Body of pancreas (tissue), 4 donors: ENCODE measurements at regions not wholly inside any gene's neighbourhood (a gene's known extent, or its start where the extent isn't known, plus 50 kb on each side); places are given as distances from the start of the nearest gene placed in this dataset.

Source experiments
- POLR2A ChIP-seq, 3 donors: fragments of 450-650 bp; IDR thresholded peaks; one replicate each; pipeline ENCODE4 v1.6.1; 2016; ENCODE audit warnings: antibody characterized with exemption in 3 of 3, mild to moderate bottlenecking in 2 of 3
- TF ChIP-seq, protein P1 (sequence below), 7 experiments: fragments of 450-650 bp in 4 of 7; fragments of 200-600 bp in 3 of 7; sonication (generic) in 3 of 7; IDR thresholded peaks; one replicate each; pipeline ENCODE4 v1.5.1; 2016 to 2019; ENCODE audit warnings: antibody characterized with exemption in 7 of 7

DNA sequence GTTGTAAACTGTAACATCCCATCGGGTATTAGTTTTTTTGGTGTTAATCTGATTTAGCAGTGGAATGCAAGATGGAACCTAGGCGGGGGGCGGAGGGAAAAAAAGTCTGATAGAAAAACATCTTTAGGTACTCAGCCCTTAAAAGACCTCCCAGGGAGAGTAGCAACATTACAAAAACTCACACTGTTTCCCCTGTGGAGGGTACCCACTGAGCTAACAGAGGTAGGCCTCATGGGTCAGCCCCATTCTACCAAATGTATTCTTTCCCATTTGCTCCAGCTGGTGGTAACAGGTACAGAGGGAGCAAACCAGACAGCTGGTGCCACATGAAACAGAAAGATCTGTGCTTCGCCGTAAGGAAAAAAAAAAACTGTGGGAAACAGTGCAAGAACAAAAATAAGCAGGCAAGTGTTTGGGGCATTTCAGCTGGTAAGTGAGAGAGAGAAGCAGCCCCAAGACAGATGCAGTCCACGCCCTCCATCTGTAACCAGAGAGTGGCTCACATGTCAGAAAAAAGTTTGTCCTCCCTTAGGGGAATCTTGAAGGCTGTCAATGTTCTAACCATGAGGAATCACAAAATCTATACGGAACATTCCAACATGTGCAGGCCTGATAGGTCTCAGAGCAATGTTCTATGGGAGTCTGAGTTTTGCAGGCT is 65.3 kb downstream of the HOXA1 start:
- TF ChIP-seq, protein P1, sequence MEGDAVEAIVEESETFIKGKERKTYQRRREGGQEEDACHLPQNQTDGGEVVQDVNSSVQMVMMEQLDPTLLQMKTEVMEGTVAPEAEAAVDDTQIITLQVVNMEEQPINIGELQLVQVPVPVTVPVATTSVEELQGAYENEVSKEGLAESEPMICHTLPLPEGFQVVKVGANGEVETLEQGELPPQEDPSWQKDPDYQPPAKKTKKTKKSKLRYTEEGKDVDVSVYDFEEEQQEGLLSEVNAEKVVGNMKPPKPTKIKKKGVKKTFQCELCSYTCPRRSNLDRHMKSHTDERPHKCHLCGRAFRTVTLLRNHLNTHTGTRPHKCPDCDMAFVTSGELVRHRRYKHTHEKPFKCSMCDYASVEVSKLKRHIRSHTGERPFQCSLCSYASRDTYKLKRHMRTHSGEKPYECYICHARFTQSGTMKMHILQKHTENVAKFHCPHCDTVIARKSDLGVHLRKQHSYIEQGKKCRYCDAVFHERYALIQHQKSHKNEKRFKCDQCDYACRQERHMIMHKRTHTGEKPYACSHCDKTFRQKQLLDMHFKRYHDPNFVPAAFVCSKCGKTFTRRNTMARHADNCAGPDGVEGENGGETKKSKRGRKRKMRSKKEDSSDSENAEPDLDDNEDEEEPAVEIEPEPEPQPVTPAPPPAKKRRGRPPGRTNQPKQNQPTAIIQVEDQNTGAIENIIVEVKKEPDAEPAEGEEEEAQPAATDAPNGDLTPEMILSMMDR (IDR thresholded peaks at IDR 0.05), result no peak
- no peak for TF ChIP-seq POLR2A (IDR thresholded peaks at IDR 0.05)
